ENCODE measurements at regions not wholly inside any gene's neighbourhood (a gene's known extent, or its start where the extent isn't known, plus 50 kb on each side); places are given as distances from the start of the nearest gene placed in this dataset.
"Not testable (repeated sequence)": the region's sequence is repeated elsewhere in the genome, so short reads cannot be mapped to it uniquely, and the experiment has no call there.

GRCh38 chr5:1998716-1999317, 116.1 kb upstream of the IRX4 start:
- DNase-seq, result no peak

GRCh38 chr5:1998348-1998669, 115.6 kb upstream of the IRX4 start:
- no peak for DNase-seq

GRCh38 chr5:1997640-1998347, 115.1 kb upstream of the IRX4 start:
- no peak for DNase-seq

GRCh38 chr5:1995491-1995890, 112.8 kb upstream of the IRX4 start:
- no peak for DNase-seq

GRCh38 chr5:1987471-1987870, 104.7 kb upstream of the IRX4 start:
- DNase-seq, result no peak

- no peak for DNase-seq
Measured at GRCh38 chr5:1985781-1986180, 103.1 kb upstream of the IRX4 start.

GRCh38 chr5:1983919-1984695, 101.4 kb upstream of the IRX4 start:
- DNase-seq, result no peak

GRCh38 chr5:1983401-1983800, 100.7 kb upstream of the IRX4 start:
- no peak for DNase-seq

- not testable (repeated sequence) for DNase-seq
Measured at GRCh38 chr5:1982561-1982960, 99.8 kb upstream of the IRX4 start.

GRCh38 chr5:1975898-1976765, 93.4 kb upstream of the IRX4 start:
- DNase-seq, result no peak

- DNase-seq, result no peak
Measured at GRCh38 chr5:1975406-1975715, 92.6 kb upstream of the IRX4 start.

- DNase-seq, result no peak
Measured at GRCh38 chr5:1974501-1975405, 92.0 kb upstream of the IRX4 start.

- no peak for DNase-seq
Measured at GRCh38 chr5:1974081-1974480, 91.4 kb upstream of the IRX4 start.

- DNase-seq, result no peak
Measured at GRCh38 chr5:1973391-1974013, 90.8 kb upstream of the IRX4 start.

- no peak for DNase-seq
Measured at GRCh38 chr5:1971944-1972343, 89.2 kb upstream of the IRX4 start.

- no peak for DNase-seq
Measured at GRCh38 chr5:1967736-1968135, 85.0 kb upstream of the IRX4 start.

- DNase-seq, result no peak
Measured at GRCh38 chr5:1966461-1966860, 83.7 kb upstream of the IRX4 start.

- DNase-seq, result no peak
Measured at GRCh38 chr5:1965925-1966324, 83.2 kb upstream of the IRX4 start.

GRCh38 chr5:1963941-1964451, 81.3 kb upstream of the IRX4 start:
- no peak for DNase-seq

- no peak for DNase-seq
Measured at GRCh38 chr5:1963358-1963757, 80.6 kb upstream of the IRX4 start.

- DNase-seq, result no peak
Measured at GRCh38 chr5:1962619-1963355, 80.1 kb upstream of the IRX4 start.
